ENCODE measurements at regions not wholly inside any gene's neighbourhood (a gene's known extent, or its start where the extent isn't known, plus 50 kb on each side); places are given as distances from the start of the nearest gene placed in this dataset.

- H3K27ac Mint-ChIP-seq = no peak overlapping the region
- peaks cover 4% of the 10 kb centered on the region for H3K9me3 Mint-ChIP-seq (ENCODE audit: low read depth)
- no peaks in the 10 kb centered on the region for H3K4me1 Mint-ChIP-seq
- ChIA-PET CTCF (no interaction called here), POLR2A (no interaction called here)
- ATAC-seq (no peak), DNase-seq (no peak)
- intact Hi-C loops (cut with DNase I, micrococcal nuclease) = no loop called here
- no peaks in the 10 kb centered on the region for H3K36me3 Mint-ChIP-seq (ENCODE audit: low read depth)
- no peak overlapping the region for H3K4me3 Mint-ChIP-seq
- H3K27me3 Mint-ChIP-seq = no peaks in the 10 kb centered on the region
Measured at GRCh38 chr2:51662187-51662586, 630.3 kb upstream of the NRXN1 start.

GRCh38 chr2:51657849-51658248 lies 625.9 kb upstream of the NRXN1 start:
- Mint-ChIP-seq H3K4me1 (no peaks in the 10 kb centered on the region), H3K27ac (no peak overlapping the region), H3K9me3 (ENCODE audit: low read depth) (peaks cover 10% of the 10 kb centered on the region), H3K4me3 (no peak overlapping the region), H3K36me3 (ENCODE audit: low read depth) (no peaks in the 10 kb centered on the region), H3K27me3 (no peaks in the 10 kb centered on the region)
- ChIA-PET POLR2A (no interaction called here), CTCF (no interaction called here)
- intact Hi-C loops (cut with DNase I, micrococcal nuclease) = no loop called here
- DNase-seq (no peak), ATAC-seq (no peak)

GRCh38 chr2:51650769-51651168 lies 618.8 kb upstream of the NRXN1 start:
- ChIA-PET POLR2A (no interaction called here), CTCF (no interaction called here)
- Mint-ChIP-seq H3K36me3 (ENCODE audit: low read depth) (no peaks in the 10 kb centered on the region), H3K27ac (no peak overlapping the region), H3K9me3 (ENCODE audit: low read depth) (peaks cover 6% of the 10 kb centered on the region), H3K4me1 (no peaks in the 10 kb centered on the region), H3K4me3 (no peak overlapping the region), H3K27me3 (no peaks in the 10 kb centered on the region)
- intact Hi-C loops (cut with DNase I, micrococcal nuclease) = no loop called here
- ATAC-seq = no peak
- no peak for DNase-seq

GRCh38 chr2:51649366-51649765 lies 617.4 kb upstream of the NRXN1 start:
- ChIA-PET POLR2A (no interaction called here), CTCF (no interaction called here)
- H3K27ac Mint-ChIP-seq = no peak overlapping the region
- DNase-seq (no peak), ATAC-seq (no peak)
- no peaks in the 10 kb centered on the region for H3K27me3 Mint-ChIP-seq
- intact Hi-C loops (cut with DNase I, micrococcal nuclease) = no loop called here
- H3K4me1 Mint-ChIP-seq = no peaks in the 10 kb centered on the region
- no peaks in the 10 kb centered on the region for H3K36me3 Mint-ChIP-seq (ENCODE audit: low read depth)
- H3K4me3 Mint-ChIP-seq = no peak overlapping the region
- peaks cover 6% of the 10 kb centered on the region for H3K9me3 Mint-ChIP-seq (ENCODE audit: low read depth)

- ATAC-seq = no peak
- intact Hi-C loops (cut with DNase I, micrococcal nuclease) = no loop called here
- H3K27me3 Mint-ChIP-seq = no peaks in the 10 kb centered on the region
- no peak overlapping the region for H3K27ac Mint-ChIP-seq
- no peaks in the 10 kb centered on the region for H3K4me1 Mint-ChIP-seq
- H3K4me3 Mint-ChIP-seq = no peak overlapping the region
- DNase-seq = no peak
- POLR2A ChIA-PET = no interaction called here
- H3K36me3 Mint-ChIP-seq (ENCODE audit: low read depth) = no peaks in the 10 kb centered on the region
- CTCF ChIA-PET = no interaction called here
- H3K9me3 Mint-ChIP-seq (ENCODE audit: low read depth) = peaks cover 21% of the 10 kb centered on the region
Measured at GRCh38 chr2:51638811-51639210, 606.9 kb upstream of the NRXN1 start.

- no peak for DNase-seq
- no peak overlapping the region for H3K4me3 Mint-ChIP-seq
- H3K9me3 Mint-ChIP-seq (ENCODE audit: low read depth) = peaks cover 27% of the 10 kb centered on the region
- intact Hi-C loops (cut with DNase I, micrococcal nuclease) = no loop called here
- no peak overlapping the region for H3K27ac Mint-ChIP-seq
- H3K36me3 Mint-ChIP-seq (ENCODE audit: low read depth) = no peaks in the 10 kb centered on the region
- ChIA-PET POLR2A (no interaction called here), CTCF (no interaction called here)
- no peak for ATAC-seq
- H3K4me1 Mint-ChIP-seq = no peaks in the 10 kb centered on the region
- H3K27me3 Mint-ChIP-seq = no peaks in the 10 kb centered on the region
Measured at GRCh38 chr2:51633073-51633472, 601.1 kb upstream of the NRXN1 start.

- Mint-ChIP-seq H3K4me1 (no peaks in the 10 kb centered on the region), H3K27ac (no peak overlapping the region), H3K4me3 (no peak overlapping the region), H3K36me3 (ENCODE audit: low read depth) (no peaks in the 10 kb centered on the region), H3K27me3 (no peaks in the 10 kb centered on the region), H3K9me3 (ENCODE audit: low read depth) (peaks cover 23% of the 10 kb centered on the region)
- DNase-seq (no peak), ATAC-seq (no peak)
- POLR2A ChIA-PET = no interaction called here
- CTCF ChIA-PET = no interaction called here
- intact Hi-C loops (cut with DNase I, micrococcal nuclease) = no loop called here
Measured at GRCh38 chr2:51629406-51629805, 597.5 kb upstream of the NRXN1 start.

GRCh38 chr2:51628917-51629316 lies 597.0 kb upstream of the NRXN1 start:
- Mint-ChIP-seq H3K27me3 (no peaks in the 10 kb centered on the region), H3K36me3 (ENCODE audit: low read depth) (no peaks in the 10 kb centered on the region), H3K27ac (no peak overlapping the region), H3K4me1 (no peaks in the 10 kb centered on the region), H3K4me3 (no peak overlapping the region), H3K9me3 (ENCODE audit: low read depth) (peaks cover 18% of the 10 kb centered on the region)
- no peak for DNase-seq
- CTCF ChIA-PET = no interaction called here
- no peak for ATAC-seq
- POLR2A ChIA-PET = no interaction called here
- intact Hi-C loops (cut with DNase I, micrococcal nuclease) = no loop called here

- no peak overlapping the region for H3K4me3 Mint-ChIP-seq
- H3K27ac Mint-ChIP-seq = no peak overlapping the region
- ChIA-PET POLR2A (no interaction called here), CTCF (no interaction called here)
- H3K4me1 Mint-ChIP-seq = no peaks in the 10 kb centered on the region
- DNase-seq (no peak), ATAC-seq (no peak)
- H3K9me3 Mint-ChIP-seq (ENCODE audit: low read depth) = peaks cover 13% of the 10 kb centered on the region
- no peaks in the 10 kb centered on the region for H3K36me3 Mint-ChIP-seq (ENCODE audit: low read depth)
- intact Hi-C loops (cut with DNase I, micrococcal nuclease) = no loop called here
- H3K27me3 Mint-ChIP-seq = no peaks in the 10 kb centered on the region
Measured at GRCh38 chr2:51624995-51625394, 593.1 kb upstream of the NRXN1 start.

- no peak overlapping the region for H3K27ac Mint-ChIP-seq
- no peak overlapping the region for H3K4me3 Mint-ChIP-seq
- intact Hi-C loops (cut with DNase I, micrococcal nuclease) = no loop called here
- no peaks in the 10 kb centered on the region for H3K36me3 Mint-ChIP-seq (ENCODE audit: low read depth)
- H3K9me3 Mint-ChIP-seq (ENCODE audit: low read depth) = peaks cover 17% of the 10 kb centered on the region
- H3K4me1 Mint-ChIP-seq = no peaks in the 10 kb centered on the region
- DNase-seq (no peak), ATAC-seq (no peak)
- POLR2A ChIA-PET = no interaction called here
- CTCF ChIA-PET = no interaction called here
- H3K27me3 Mint-ChIP-seq = no peaks in the 10 kb centered on the region
Measured at GRCh38 chr2:51620796-51621195, 588.9 kb upstream of the NRXN1 start.

- intact Hi-C loops (cut with DNase I, micrococcal nuclease) = no loop called here
- no peaks in the 10 kb centered on the region for H3K4me1 Mint-ChIP-seq
Measured at GRCh38 chr2:51619961-51620360, 588.0 kb upstream of the NRXN1 start.

GRCh38 chr2:51612387-51612786 lies 580.5 kb upstream of the NRXN1 start:
- DNase-seq (no peak), ATAC-seq (no peak)
- H3K9me3 Mint-ChIP-seq (ENCODE audit: low read depth) = peaks cover 33% of the 10 kb centered on the region
- H3K27me3 Mint-ChIP-seq = no peaks in the 10 kb centered on the region
- intact Hi-C loops (cut with DNase I, micrococcal nuclease) = no loop called here
- POLR2A ChIA-PET = no interaction called here
- CTCF ChIA-PET = no interaction called here
- H3K27ac Mint-ChIP-seq = no peak overlapping the region
- H3K36me3 Mint-ChIP-seq (ENCODE audit: low read depth) = no peaks in the 10 kb centered on the region
- H3K4me1 Mint-ChIP-seq = no peaks in the 10 kb centered on the region
- no peak overlapping the region for H3K4me3 Mint-ChIP-seq

More at GRCh38 chr2:51619961-51620360, 588.0 kb upstream of the NRXN1 start:
- Mint-ChIP-seq H3K36me3 (ENCODE audit: low read depth) (no peaks in the 10 kb centered on the region), H3K9me3 (ENCODE audit: low read depth) (peaks cover 23% of the 10 kb centered on the region), H3K27ac (no peak overlapping the region), H3K4me3 (no peak overlapping the region), H3K27me3 (no peaks in the 10 kb centered on the region)
- DNase-seq = no peak
- ChIA-PET POLR2A (no interaction called here), CTCF (no interaction called here)
- no peak for ATAC-seq

GRCh38 chr2:51601706-51602105 lies 569.8 kb upstream of the NRXN1 start:
- Mint-ChIP-seq H3K4me3 (no peak overlapping the region), H3K27ac (no peak overlapping the region), H3K27me3 (no peaks in the 10 kb centered on the region), H3K4me1 (no peaks in the 10 kb centered on the region), H3K9me3 (ENCODE audit: low read depth) (peaks cover 7% of the 10 kb centered on the region), H3K36me3 (ENCODE audit: low read depth) (no peaks in the 10 kb centered on the region)
- CTCF ChIA-PET = no interaction called here
- intact Hi-C loops (cut with DNase I, micrococcal nuclease) = no loop called here
- DNase-seq (no peak), ATAC-seq (no peak)
- POLR2A ChIA-PET = no interaction called here

Measured in activated CD4-positive, alpha-beta T cell treated with anti-CD3 and anti-CD28 coated beads for 36 hours (primary cell).